Posterior cingulate gyrus (tissue), 11 donors: ENCODE measurements at regions not wholly inside any gene's neighbourhood (a gene's known extent, or its start where the extent isn't known, plus 50 kb on each side); places are given as distances from the start of the nearest gene placed in this dataset.
A peak's percentile ranks its signal among the peaks of the same experiment; 100 is the strongest.
"Not testable (repeated sequence)": the region's sequence is repeated elsewhere in the genome, so short reads cannot be mapped to it uniquely, and the experiment has no call there.

Experiments used
- DNase-seq, 10 donors: peaks; one replicate each; pipeline versions ENCODE4 v3.0.0 to v3.0.0-alpha.2; 2020 to 2021; ENCODE audit warnings: mixed read lengths in 3 of 10
- intact Hi-C: fragments of 100-400 bp; cut with DNase I; formaldehyde crosslinking; loops from one replicate; pipeline ENCODE4 v1.15.1; 2023

DNA sequence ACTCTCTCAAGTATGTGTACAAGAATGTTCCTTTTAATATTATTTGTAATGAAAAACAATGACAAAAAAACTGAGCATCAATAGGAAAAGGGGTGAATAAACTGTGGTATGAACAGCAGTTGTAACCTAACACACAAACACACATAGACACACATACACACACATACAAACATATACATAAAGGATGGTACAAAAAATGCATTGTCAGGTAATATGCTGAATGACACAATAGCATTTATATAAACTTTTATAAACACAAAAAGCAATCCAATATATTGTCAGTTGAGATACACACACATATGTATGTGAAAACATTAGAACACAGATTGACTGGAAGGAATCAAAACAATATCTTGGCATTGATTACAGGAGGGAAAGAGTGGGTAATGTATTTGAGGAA lies 227.0 kb upstream of the ISL1 start:
- no peak for DNase-seq
- intact Hi-C loops, result no loop called here

DNA sequence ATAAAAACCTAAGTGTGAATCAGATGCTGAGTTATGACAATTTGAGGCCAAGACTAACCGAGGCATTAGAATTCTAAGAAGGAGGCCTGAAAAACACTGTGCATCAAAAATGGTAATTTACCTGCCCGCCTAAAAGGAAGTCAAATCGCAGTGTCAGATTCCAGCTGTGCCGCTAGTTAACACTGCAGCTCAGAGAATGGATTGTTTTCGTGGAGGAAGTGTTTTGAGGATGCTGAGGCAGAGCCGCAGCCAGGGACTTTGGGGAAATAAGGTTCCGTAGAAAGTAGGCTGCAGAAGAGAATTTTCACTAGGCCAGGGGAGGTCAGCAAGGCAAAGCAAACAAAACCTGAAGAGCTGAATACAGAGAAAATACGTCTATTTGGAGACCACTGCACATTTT lies 226.4 kb upstream of the ISL1 start:
- DNase-seq, result no peak

DNA sequence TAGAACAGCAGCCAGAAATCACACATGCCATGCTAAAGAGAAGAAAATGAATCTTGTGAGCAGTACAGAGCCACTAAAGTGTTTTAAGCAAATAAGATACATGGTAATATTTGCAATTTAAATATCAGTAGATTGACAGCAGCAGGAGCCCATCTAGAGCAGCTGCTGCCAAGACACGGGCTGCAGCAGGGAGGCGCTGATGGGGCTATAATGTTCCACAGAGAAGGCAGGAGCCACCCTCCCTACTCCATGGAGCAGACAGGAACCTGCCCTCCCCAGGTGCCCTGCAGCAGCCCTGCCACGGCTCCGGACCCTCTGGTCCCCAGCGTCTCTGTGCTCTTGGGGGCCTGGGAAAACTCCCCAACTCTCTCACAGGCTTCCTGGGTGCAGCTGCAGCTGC lies 224.1 kb upstream of the ISL1 start:
- DNase-seq, result no peak
- intact Hi-C loops, result no loop called here

More for the DNA sequence above, 226.4 kb upstream of the ISL1 start:
- intact Hi-C loops, result no loop called here

DNA sequence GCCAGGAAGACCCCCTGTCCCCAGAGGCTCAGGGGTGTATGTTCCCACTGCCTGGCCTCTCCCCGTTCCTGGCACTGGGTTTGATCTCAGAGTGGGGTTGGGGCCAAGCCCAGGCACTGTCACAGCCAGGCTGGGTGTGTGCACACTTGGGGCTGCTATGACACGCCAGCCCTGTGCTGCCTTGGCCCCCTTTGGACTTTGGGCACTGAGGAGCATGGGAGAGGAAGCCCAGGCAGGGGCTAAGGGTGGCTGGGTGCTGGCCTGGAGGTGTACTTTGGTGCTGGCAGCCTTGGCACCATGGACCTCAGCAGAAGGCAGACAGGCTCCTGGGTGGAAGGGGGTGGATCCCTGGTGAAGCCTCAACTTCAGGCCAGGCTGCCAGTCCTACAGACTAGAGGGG lies 223.6 kb upstream of the ISL1 start:
- intact Hi-C loops, result no loop called here

DNA sequence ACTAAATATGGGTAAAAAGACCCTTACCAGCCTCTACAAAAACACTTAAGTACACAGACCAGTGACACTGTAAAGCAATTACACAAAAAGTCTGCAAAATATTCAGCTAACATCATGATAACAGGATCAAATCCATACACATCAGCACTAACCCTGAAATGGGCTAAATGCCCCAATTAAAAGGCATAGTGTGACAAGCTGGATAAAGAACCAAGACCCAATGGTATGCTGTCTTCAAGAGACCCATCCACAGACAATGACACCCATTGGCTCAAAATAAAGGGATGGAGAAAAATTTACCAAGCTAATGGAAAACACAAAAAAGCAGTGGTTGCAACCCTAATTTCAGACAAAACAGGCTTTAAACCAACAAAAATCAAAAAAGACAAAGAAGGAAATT lies 221.0 kb upstream of the ISL1 start:
- intact Hi-C loops, result no loop called here
- no peak for DNase-seq

More for the DNA sequence above, 223.6 kb upstream of the ISL1 start:
- DNase-seq, result peak in 2 of 10 donors; percentile 66 to 80

DNA sequence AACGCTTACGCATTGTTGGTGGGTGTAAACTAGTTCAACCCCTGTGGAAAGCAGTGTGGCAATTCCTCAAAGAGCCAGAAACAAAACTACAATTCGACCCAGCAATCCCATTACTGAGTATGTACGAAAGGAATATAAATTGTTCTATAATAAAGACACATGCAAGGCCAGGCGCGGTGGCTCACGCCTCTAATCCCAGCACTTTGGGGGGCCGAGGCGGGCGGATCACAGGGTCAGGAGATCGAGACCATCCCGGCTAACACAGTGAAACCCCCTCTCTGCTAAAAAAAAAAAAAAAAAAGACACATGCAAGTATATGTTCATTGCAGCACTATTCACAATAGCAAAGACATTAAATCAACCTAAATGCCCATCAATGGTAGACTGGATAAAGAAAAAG lies 217.6 kb upstream of the ISL1 start:
- intact Hi-C loops, result not testable (repeated sequence)
- DNase-seq, result peak in 2 of 10 donors; percentile 61 to 62

DNA sequence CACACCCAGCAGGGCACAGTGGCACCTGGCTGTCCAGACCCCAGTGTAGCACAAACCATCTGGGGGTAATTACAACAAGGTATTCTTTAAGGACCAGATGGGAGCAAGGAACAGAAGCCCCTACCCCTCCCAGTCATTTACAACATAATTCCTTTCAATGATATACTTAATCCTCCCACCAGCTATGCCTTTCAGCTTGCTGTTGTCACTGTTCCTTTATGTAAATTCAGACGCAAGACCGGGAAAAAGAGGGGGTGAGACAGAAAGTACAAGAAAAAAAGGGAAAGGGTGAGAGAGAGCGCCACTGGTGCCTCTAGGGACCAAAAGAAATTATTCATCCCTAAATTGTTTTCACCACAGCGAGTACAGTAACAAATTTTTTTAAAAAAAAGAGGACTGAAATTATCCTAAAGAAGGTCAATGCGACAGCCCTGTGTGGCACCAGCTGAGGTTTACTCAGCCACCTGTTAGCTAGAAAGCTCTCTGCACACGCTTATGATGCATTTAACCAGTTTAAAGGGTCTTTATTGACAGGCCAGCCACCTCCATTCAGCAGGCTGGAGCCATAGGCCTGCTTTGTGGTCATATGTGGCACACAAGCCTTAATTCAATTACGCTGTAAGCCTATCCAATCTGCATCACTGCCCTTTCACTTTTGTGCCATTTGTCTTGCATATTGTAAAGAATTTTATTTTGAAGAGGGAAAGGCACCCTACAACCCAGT lies 210.2 kb upstream of the ISL1 start:
- DNase-seq, result no peak
- intact Hi-C loops, result no loop called here

DNA sequence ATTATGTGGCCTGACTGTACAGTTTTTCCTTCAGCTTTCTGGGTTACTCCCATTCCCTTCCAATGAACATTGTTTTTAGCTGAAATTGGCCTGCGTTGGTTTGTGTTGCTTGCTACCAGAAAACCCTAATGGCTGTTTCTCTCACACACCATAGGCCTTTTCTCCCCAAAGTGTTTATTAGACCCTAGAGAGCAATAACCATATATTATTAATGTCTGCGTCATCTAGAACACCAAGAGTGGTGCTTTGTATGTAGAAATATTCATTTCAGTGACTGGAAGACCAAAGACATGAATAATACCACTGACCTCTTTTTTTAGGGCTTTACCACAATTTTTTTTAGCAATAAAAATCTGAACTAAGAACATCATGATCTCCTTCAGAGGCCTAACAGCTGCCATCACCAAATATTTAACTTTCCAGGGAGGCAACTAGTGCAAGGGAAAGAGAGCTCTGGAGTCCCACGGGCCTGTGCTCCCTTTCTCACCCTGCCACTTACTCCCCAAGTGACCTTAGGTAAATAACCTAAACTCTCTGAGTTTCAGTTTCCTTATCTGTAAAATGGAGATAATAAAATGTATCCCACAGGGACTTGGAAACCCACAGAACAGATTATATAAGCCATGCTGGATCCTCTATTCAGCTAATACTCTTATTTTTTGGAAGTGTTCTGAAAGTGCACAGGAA lies 201.9 kb upstream of the ISL1 start:
- DNase-seq, result no peak
- intact Hi-C loops, result no loop called here

DNA sequence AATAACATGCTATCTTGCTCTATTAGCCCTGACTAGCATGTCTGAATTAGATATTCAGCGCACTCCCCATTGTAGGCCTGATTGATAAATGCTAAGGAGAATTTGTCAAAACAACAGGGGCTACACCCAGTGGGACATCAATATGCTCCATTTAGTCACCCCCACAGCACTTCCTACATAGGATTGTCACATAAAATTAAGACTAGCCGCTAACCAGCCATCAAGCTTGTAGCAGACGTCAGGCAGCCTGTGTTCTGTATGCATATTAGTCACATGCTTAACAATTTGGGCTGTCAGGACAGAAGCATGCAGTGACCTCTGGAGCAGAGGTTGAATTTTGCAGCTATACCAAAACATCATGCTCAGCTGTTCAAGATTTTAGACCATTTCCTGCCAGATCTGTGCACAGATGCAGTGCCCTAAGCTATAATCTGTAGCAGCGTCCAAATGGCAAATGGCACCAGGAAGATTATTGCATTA lies 197.4 kb upstream of the ISL1 start:
- intact Hi-C loops, result no loop called here
- DNase-seq, result no peak

DNA sequence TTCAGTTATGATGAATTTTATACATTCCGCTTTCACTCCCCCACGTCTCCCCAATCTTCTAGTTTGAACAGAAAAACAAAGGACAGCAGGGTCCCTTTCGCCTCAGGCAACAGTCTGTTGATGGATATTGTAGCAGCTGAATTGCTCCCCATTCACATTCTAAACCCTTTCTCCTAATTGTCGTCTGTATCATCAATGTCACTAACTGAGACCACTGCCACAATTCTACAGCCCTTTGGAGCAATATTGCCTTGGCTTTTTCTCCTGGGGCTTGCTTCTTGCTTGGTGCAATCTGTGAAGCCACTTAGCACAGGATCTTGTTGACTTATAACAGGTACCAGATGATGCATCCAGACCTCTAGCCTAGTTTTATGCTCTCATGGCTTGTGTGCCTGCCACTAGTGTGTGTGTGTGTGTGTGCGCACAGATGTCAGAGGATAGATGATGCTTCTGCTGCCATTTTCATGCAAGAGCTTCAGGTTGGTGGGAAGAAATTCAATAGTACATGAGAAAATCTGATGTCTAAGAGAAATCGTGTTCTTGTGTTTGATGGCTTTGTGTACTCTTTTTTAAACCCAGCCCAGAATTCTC lies 195.2 kb upstream of the ISL1 start:
- intact Hi-C loops, result no loop called here
- DNase-seq, result no peak

DNA sequence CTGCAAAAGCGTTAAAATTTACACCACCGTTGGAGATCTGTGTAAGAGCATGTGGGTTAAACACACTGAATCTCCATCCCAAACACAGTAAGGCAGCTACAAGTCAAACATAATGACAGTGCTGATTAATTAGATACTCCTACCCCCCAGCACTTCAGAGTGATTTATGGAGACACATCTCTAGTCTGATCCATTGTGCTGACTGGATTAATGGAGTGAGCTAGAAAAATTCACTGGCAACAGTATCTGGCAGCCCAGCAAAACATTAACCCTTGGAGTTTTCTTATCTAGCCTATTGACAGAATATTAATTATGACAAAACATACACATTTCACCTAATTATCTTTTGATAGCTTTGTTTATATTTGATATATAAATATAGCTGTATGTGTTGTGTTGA lies 188.6 kb upstream of the ISL1 start:
- DNase-seq, result no peak
- intact Hi-C loops, result no loop called here

DNA sequence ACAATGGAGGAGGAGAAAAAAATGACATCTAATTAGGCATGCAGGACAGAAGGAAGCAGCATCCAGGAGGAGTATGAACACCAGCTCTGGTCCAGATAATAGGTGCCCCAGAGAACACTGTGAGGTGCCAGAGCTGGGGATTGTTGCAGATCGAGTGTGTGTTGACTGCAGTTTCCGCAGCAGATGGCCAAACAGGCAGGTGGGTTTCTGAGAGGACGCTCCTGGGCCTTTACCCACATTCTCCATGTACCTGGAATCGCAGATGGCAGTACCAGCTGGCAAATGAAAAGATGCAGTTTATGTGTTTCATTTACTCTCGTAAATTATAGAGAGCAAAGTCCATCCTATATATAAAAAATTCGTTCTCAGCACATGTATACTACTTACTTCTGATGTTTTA lies 182.2 kb upstream of the ISL1 start:
- intact Hi-C loops, result no loop called here
- DNase-seq, result no peak

DNA sequence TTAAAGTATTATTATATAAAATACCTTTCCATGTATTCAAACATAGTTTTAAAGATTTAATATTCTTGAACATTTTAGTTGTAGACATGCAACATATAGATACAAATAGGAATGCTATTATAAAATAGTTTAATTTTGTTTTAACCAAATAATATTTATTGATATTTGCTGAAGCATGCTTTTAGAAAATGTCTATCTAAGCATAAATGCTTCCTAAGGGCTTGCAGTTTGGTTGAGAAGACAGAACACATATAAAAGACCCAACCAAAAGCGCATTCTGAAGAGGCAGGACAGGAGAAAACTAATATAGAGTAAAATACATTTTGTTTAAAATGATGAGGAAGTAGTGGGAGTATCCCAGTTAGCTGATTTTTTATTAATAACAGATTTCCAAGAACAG lies 181.5 kb upstream of the ISL1 start:
- no peak for DNase-seq
- intact Hi-C loops, result no loop called here

DNA sequence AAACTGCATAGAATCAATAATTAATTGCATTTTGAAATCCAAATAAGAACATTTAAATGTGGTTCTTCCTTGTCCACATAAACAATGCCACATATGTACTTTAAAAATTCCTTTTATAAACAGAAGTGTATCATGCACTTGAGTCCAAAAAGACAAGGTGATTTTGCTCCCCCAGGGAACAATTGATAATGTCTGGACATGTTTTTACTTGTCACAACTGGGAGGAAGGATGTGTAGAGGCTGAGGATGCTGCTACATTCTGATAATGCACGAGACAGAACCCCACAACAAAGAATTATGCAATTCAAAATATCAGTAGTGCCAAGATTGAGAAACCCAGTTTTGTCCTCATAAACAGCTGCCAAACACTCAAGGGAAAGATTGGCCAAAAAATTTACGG lies 181.1 kb upstream of the ISL1 start:
- intact Hi-C loops, result no loop called here
- no peak for DNase-seq

DNA sequence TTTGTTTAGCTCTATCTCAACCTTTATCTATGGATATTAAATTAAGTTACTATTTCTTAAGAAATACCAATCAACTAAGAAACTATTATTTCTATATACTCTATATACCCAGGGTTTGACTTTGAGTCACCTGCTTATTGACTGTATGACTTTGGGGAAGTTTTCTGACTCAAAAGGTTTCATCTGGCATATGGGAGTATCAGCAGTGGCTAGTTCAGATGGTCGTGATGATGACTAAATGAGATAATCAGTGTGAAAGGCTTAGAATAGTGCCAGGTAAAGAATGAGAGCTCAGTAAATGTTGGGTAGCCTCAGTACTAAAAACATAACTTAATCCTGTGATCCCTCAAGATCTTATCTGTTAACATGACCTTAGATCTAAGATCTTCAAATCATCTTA lies 179.7 kb upstream of the ISL1 start:
- no peak for DNase-seq
- intact Hi-C loops, result no loop called here

DNA sequence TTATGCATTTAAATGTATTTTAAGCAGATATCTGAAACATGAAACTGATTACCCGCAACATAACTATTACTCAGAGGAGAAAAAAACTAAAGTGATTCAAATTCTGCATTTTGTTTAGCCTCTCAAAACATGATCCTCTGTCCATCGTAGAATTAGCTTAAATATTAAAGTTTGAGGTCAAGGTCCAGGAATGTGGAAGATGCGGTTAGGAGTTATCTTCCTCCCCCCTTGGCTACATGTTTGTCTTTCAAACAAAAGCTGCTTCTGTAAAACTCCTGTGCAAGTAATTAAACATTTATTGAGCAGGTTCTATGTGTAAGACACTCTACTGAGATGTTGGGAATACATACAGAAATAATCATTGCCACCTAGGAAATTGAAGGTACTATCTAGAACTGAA lies 175.0 kb upstream of the ISL1 start:
- intact Hi-C loops, result no loop called here
- no peak for DNase-seq

DNA sequence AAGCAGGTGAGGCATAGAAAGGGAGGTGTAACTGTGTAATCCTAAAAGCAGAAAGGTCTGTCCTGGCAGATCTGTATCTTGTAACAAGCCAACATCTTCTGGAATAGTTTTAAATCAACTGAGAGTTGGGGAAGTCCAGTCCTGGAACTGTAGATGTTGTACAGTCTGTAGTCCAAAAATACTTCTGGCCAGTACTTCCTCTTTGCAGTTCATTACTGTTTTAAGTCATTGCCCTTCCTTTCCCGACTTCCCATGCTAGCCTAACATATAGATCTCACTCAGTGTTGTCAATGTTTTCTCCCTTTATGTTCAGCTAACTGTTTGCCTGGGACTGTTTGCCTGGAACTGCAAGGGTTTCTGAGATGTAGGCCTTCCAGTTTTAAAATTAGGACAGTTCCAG lies 168.5 kb upstream of the ISL1 start:
- intact Hi-C loops, result no loop called here
- DNase-seq, result no peak

DNA sequence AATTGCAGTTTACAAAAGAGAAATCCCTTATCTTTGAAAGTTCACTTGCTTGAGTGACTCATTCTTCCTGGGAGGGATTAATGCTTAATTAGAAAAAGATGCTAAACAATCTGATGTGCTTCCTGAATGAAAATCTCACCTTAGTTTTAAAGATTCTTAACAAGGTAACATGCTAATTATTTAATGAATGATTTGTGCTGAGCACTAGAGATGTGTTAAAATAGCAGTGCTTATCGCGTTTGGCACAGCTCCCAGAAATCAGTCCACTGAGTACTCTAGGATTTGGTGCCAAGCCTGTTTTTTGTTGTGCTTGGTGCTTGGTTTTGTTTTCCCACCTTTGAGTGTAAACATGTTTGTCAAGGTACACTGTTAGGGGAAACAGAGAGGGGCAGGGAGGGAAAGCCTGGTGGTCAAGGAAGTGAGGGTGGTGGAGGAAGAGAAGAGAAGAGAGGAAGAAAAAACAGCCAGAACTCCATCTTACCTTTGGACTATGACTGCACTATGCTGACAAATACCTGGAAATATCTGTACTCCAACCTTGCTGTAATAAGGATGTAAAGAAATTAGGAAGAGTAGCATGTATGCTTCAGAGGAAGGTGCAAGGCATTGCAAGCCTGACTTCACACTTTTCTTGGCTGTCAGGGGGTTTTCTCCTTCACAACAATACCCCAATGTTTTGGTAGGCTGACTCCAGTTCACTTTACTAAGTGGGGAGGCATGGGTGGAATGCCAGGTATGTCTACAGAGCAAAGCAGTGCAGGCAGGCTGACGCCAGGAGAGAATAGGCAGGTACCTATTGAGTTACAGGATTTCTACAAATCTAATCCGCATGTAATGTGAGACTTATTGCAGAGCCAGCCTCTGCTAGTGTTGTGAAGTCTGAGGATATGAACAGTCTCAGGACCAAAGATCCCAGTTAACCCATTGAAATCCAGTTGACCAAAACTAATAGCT lies 157.2 kb upstream of the ISL1 start:
- DNase-seq, result no peak
- intact Hi-C loops, result no loop called here

DNA sequence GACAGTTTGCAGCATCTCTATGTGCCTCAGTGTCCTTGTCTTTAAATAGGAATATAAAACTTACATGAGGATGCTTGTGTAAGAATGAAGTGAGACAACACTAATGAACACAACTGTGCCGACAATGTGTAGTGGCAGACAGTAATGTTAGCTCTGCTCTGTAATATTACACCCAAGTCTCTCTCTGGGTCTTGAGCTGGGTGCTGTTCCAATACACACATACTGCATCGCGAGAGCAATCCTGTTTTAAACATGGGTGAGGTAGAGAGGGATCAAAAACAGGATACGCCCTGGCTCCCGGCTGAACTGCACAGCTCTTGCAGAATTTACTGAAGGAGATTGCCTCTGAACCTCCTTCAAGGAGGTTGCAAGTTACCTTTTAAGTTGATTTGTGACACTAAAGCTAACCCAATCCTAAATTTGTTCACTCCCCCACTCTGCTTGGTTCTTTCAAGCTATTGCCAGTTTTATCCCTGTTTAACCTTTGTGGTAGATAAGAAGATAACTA lies 155.2 kb upstream of the ISL1 start:
- intact Hi-C loops, result no loop called here
- DNase-seq, result no peak

DNA sequence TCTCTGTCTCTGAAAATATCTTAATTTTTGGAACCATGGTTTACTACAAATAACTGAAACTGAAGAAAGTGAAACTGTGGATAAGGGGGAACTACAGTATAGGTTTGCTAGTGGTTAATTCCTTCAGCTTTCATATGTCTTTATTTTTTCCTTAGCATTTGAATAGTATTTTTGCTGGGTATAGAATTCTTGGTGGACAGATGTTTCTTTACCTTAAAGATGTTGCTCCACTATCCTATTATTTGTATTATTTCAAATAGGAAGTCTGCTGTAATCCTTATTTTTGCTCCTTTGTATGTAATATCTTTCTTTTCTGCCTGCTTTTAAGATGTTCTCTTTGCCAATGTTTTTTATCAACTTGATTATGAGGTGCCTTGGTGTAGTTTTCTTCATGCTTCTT lies 152.9 kb upstream of the ISL1 start:
- DNase-seq, result no peak
- intact Hi-C loops, result no loop called here

DNA sequence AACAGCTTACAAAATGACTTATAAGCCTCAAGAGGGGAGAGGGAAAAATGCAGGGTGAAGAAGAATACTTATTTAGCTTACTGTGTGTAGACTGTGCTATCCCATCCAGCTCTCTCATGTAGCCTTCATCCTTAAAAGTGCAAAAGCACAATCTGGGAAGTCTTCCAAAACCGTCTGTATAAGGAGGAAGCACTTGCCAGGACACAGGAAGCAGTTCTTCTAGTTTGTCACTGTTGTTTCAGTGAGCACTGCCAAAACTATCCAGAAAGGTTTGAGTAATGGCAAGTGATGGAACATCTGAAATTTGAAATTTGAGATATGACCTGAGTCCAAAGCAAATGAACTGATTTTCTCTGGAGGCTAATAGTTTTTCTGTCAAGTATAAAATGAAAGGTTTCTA lies 140.8 kb upstream of the ISL1 start:
- intact Hi-C loops, result no loop called here
- no peak for DNase-seq
